Tongue (tissue), 1 donor: ENCODE measurements at regions not wholly inside any gene's neighbourhood (a gene's known extent, or its start where the extent isn't known, plus 50 kb on each side); places are given as distances from the start of the nearest gene placed in this dataset.

Experiments
- DNase-seq: peaks from one replicate; pipeline ENCODE4 v3.0.0-alpha.2; 2015

DNA sequence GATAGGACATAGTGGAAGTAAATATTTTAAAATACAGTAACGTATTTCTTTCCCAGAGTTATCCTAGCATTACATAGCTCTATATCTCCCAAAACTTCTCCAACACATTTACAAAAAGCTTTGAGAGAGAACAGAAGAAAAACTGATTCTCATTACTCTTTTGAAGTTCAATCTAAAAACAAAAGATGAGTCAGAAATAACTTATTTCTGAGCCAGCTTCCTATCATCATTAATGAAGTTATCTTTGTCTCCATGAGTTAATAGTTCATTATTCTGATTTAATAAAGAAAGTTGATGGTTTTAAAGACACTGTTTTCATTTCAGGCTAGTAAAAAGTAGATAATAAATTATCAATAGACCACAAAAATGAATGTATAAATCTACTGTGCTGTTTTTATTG lies 446.7 kb upstream of the SPRY2 start:
- no peak for DNase-seq

DNA sequence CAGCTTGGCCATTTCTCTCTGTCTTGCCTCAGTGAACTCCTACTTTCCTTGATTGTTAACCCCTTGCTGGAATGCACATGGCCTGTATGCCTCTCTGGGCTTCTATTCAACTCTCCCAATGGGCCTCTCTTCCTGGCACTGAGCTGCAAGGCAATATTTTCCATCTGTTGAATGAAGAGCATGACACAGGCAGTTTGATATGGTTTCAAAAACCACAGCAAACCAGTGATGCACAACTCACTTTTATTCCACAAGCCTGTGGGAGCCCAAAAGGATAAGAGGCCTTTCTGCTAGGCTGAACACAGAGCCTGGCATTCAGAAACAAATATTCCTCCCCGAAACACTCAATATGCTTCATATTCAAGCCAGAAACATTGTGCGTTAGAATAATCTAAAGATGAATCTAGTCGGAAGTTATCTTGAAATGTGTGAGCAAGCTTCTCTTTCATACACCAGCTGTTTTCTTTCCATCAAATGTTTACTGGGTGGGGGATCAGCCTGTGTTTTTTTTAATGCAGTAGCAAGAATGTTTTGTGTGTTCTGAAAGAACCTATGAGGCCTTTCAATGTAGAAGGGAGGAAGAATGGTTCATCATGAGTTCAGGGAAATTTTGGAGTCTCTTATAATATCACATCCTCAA lies 443.1 kb upstream of the SPRY2 start:
- peak; percentile 41 for DNase-seq

DNA sequence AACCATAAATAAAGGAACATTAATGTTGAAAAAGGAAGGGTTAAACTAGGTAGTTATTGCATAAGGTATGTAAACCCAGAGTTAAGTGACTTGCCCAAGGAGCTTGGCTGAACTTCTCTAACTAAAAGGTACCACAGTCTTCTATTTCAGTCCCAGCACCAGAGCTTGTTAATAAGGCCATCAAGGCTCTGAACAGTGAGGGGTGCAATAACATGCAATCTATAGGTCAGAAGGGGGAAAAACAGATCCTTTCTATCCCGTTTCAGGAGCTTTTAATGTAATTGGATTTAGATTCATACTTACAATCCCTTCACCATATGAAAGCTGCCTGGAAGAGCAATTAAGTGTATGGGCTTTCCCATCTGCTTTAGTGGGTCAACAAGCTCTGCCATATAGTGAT lies 441.5 kb upstream of the SPRY2 start:
- DNase-seq, result no peak

GRCh38 chr13:80778297-80778696 lies 437.4 kb upstream of the SPRY2 start:
- DNase-seq, result no peak

DNA sequence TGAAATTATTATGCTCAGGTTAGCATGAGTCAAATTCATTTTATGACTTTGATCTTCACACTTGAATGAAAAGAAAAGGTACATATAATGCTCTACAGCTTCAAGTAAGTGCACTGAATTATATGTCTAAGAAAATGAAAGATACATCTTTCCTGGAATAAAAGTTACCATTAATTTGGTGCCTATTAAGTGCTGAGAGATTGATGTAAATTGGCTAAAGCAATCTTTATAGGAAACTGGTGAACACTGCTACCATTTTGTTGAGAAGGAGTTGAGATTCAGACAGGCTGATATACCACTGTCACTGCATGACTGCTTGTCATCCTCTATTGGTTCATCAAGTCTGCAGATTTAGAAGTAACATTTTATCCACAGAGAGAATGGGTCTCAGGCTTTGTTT lies 416.8 kb upstream of the SPRY2 start:
- no peak for DNase-seq

DNA sequence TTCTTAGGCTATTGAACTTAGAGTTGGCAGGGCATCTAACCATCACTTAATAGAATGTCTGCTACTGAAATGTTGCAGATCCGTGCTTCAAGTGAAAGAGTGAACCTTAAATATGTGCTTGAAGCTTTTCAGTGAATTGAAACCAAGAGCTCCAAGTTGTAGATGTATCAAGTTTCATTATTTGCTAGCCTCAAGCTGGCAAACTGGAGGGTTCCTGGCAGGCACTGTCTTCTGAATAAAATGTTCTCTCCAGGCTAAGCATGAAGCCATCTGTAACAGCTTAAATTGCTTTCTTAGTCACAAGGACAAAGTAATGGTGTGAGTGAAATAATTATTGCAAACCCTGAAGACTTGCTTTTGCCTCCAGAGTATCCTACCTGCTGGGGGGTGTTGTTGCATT lies 415.0 kb upstream of the SPRY2 start:
- DNase-seq, result peak; percentile 45

DNA sequence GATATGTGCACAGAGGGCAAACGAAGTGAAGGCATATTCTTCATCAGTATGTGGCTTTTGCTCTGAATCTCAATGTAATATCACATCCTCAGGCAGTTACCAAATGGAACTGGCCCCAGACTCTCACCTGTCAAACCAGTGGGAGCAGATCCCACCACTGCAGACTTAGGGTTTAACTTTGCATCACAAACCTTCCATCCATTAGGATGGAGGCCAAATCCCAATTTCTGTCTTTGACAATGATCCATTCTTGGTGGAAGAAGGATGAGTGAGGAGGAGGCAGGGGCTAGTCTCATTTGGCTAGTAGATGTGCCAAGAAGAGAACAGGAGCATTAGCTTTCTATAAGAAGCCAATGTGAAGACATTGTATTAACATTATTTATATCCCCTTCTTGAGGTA lies 413.5 kb upstream of the SPRY2 start:
- DNase-seq, result no peak

GRCh38 chr13:80753866-80754265 lies 412.9 kb upstream of the SPRY2 start:
- DNase-seq, result peak; percentile 80

- no peak for DNase-seq
Measured at GRCh38 chr13:80751854-80752253, 410.9 kb upstream of the SPRY2 start.

GRCh38 chr13:80744147-80744914 lies 403.4 kb upstream of the SPRY2 start:
- DNase-seq, result no peak

DNA sequence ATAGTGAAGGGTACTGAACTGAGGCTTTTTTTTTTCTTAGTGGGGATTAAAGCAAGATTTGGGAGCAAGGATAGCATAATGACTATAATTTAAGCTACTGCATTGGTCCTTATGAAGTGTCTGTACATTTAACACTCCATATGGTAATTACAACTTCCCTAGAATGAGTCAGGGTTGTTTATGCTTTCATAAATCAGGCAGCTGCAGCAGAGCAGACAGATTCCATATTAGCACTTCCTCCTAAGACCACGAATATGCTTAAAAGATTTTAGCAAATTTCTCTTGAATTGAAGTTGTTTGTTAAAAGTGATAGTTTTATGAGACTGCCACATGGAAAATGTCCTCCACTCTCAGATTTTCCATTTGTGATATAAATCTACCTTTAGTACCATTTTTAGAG lies 401.1 kb upstream of the SPRY2 start:
- DNase-seq, result no peak

DNA sequence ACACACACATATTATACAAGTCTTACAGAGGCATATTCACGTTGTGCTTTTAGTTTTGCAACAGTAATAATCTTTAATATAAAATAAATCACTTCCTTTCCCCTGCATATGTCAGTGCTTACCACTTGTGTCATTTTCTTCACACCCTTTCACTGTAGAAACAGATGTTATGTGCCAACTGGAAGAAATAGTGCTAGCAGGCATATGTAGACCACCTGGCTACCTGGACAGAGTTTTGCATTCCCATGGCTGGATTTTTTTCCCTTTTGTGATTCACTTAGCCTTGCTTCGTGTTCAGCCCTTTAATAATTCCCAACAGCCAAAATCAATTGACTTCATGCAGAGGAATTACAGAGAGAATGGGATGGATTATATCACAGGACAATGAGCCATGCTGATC lies 399.1 kb upstream of the SPRY2 start:
- DNase-seq, result no peak

DNA sequence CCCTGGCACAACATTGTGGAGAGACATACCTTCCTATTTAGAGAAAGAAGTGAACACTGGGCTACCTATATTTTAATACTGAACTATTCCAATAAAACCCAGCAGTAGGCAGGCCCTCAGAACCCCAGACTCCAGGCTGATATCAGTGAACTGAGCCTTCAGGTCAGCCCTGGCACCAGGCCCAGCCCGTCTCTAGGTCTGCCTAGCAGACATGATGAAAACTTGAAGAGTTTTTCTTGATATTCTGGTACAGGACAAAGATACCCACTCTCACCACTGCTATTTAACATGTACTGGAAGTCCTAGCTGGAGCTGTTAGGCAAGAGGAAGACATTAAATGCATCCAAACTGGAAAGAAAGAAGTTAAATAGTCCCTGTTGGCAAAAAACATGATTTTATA lies 396.6 kb upstream of the SPRY2 start:
- DNase-seq, result no peak

GRCh38 chr13:80727321-80727975 lies 386.5 kb upstream of the SPRY2 start:
- DNase-seq, result no peak

DNA sequence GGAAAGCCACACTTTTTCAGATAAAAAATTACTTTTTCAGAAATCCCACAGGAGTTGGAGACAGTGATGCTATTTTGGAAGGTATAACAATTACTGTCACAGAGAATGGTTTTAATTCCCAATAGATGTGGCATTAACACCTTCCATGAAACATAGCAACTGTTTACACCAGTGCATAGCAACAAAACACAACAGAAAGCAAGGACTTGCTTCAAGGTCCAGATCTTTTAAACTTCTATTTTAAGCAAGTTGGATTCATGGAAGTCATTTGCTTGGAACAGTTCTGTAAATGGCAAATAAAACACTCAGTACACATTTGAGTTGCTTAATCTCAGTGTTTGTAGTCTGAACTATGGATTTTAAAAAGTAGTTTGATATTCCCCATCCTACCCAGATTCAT lies 385.9 kb upstream of the SPRY2 start:
- peak; percentile 37 for DNase-seq

- no peak for DNase-seq
Measured at GRCh38 chr13:80721689-80722088, 380.8 kb upstream of the SPRY2 start.

- DNase-seq, result no peak
Measured at GRCh38 chr13:80718970-80719369, 378.0 kb upstream of the SPRY2 start.

DNA sequence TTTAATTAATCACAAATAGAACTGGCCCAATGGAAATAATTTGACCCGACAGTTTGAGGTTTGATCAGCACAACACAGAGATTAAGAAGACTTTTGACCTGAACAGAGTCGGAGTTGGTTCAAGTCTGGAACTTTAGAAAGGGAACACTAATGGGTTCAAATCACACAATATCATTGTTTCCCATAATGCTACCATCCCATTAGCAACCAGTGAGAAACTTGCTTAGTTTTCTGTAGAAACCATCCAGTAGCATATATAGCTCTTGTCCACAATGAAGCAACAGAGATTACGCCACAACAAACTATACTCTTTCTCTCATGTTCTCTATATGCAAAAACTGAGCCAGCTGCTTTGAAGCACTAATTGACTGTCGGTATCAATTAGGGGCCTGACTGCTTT lies 376.9 kb upstream of the SPRY2 start:
- no peak for DNase-seq

DNA sequence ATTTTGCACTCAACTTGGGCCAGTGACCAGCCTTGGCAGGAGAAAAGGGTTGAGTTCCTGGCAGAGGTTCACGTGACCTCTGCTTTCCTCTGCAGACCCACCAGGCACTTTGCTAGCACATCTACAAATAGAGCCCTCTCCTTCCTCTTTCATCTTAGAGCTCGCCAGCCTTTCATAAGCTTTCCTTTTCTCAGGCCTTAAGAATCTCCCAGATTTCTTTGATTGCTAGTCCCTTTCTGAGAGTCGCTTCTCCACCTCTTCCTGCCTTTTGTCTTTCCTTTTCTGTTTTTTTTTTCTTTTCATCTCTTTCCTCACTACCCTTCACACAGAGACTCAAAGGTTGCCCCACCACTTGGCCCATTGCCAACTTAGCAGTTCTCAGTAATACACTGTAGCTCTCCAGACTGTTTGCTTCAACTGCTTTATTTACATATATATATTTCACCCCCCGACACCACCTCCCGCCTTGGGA lies 375.7 kb upstream of the SPRY2 start:
- peak; percentile 34 for DNase-seq

DNA sequence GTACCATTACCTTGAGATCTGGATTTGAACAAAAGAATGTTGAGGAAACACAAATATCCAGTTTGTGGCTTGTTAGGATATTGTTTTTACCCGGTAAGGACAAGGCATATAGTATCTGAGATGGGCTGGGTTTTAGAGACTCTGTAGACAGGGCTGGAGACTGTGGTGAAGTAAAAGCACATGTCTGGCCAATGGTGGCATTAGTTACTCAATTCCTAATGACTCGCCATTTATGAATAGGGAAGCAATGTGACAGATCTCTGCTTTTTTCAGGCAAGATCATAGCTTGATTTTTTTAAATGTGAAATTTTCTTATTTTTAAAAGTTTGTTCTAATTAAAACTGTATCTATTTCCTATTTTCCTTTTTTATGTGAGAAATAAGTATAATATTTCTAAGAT lies 371.1 kb upstream of the SPRY2 start:
- DNase-seq, result no peak

DNA sequence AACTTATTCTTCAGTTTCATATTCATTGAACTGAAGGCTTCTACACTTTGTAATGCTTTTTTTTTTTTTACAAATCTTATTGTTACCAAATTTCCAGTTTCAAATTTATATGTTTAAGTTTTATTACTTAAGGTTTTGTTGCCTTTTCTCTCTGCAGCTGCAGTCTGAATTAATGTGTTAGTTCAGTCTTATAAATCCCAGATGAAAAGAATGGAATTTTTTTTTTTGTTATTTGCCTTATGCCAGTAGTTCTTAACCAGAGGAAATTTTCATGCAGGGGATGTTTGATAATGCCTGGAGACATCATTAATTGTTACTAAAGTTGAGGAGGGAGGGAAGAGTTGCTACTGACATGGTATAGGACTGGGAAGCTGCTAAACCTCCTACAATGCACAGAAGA lies 367.9 kb upstream of the SPRY2 start:
- no peak for DNase-seq

DNA sequence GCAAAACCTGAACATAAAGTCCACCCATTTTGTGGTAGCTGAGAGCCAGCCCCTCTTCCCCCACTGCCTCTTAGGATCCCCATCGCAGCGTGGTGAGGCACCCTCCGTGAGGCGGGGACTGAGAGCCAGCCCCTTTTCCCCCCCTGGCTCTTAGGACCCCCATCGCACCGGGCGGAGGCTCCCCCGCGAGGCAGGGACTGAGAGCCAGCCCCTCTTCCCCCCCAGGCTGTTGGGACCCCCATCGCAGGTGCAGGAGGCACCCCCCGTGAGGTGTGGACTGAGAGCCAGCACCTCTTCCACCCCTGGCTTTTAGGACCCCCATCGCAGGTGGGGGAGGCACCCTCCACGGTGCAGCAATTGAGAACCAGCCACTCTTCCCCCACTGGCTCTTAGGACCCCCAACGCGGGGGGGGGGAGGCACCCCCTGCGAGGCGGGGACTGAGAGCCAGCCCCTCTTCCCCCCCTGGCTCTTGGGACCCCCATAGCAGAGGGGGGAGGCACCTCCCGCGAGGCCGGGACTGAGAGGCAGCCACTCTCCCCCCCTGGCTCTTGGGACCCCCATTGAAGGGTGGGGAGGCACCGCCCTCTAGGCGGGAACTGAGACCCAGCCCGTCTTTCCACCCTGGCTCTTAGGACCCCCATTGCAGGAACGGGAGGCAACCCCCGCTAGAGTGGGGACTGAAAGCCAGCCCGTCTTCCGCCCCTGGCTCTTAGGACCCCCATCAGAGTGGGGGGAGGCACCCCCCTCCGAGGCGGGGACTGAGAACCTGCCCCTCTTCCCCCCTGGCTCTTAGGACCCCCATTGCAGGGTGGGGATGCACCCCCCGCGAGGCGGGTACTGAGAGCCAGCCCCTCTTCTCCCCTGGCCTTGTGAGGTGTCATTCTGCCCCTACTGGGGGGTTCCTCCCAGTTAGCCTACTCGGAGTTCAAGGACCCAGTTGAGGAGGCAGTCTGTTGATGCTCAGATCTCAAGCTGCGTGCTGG lies 366.4 kb upstream of the SPRY2 start:
- DNase-seq, result no peak

DNA sequence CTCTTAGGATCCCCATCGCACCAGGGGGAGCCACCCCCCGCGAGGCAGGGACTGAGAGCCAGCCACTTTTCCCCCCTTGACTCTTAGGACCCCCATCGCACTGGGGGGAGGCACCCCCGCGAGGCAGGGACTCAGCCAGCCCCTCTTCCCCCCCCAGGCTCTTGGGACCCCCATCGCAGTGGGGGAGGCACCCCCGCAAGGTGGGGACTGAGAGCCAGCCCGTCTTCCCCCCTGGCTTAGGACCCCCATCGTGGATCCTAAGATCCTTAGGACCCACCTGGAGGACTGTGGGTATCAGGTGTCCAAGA lies 365.2 kb upstream of the SPRY2 start:
- no peak for DNase-seq
